Left hindlimb (tissue), 1 donor: ENCODE measurements at regions not wholly inside any gene's neighbourhood (a gene's known extent, or its start where the extent isn't known, plus 50 kb on each side); places are given as distances from the start of the nearest gene placed in this dataset.

Experiments used
- DNase-seq: peaks from one replicate; pipeline ENCODE4 v3.0.0-alpha.2; 2018

- no peak for DNase-seq
Observed at GRCh38 chr11:105553025-105553424, 56.8 kb upstream of the GRIA4 start.

- DNase-seq, result no peak
Observed at GRCh38 chr11:105548359-105548758, 61.5 kb upstream of the GRIA4 start.

GRCh38 chr11:105538588-105538987, 71.3 kb upstream of the GRIA4 start:
- DNase-seq, result no peak

- no peak for DNase-seq
Observed at GRCh38 chr11:105537531-105537930, 72.3 kb upstream of the GRIA4 start.

- no peak for DNase-seq
Observed at GRCh38 chr11:105524286-105524685, 85.6 kb upstream of the GRIA4 start.

GRCh38 chr11:105520706-105521345, 89.0 kb upstream of the GRIA4 start:
- DNase-seq, result no peak

- no peak for DNase-seq
Observed at GRCh38 chr11:105507496-105508254, 102.2 kb upstream of the GRIA4 start.

GRCh38 chr11:105492010-105492409, 117.9 kb upstream of the GRIA4 start:
- no peak for DNase-seq

GRCh38 chr11:105491394-105491793, 118.5 kb upstream of the GRIA4 start:
- no peak for DNase-seq

GRCh38 chr11:105490333-105490732, 119.5 kb upstream of the GRIA4 start:
- no peak for DNase-seq

GRCh38 chr11:105489446-105489845, 120.4 kb upstream of the GRIA4 start:
- DNase-seq, result peak; percentile 56

GRCh38 chr11:105486929-105487328, 122.9 kb upstream of the GRIA4 start:
- DNase-seq, result no peak

- no peak for DNase-seq
Observed at GRCh38 chr11:105469931-105470330, 139.9 kb upstream of the GRIA4 start.

- no peak for DNase-seq
Observed at GRCh38 chr11:105468154-105468553, 141.7 kb upstream of the GRIA4 start.

- DNase-seq, result no peak
Observed at GRCh38 chr11:105466582-105467228, 143.2 kb upstream of the GRIA4 start.

- DNase-seq, result no peak
Observed at GRCh38 chr11:105458071-105458470, 151.8 kb upstream of the GRIA4 start.

- no peak for DNase-seq
Observed at GRCh38 chr11:105456950-105457349, 152.9 kb upstream of the GRIA4 start.

GRCh38 chr11:105449100-105449734, 160.7 kb upstream of the GRIA4 start:
- no peak for DNase-seq

- no peak for DNase-seq
Observed at GRCh38 chr11:105448703-105449079, 161.2 kb upstream of the GRIA4 start.

GRCh38 chr11:105447936-105448702, 161.8 kb upstream of the GRIA4 start:
- no peak for DNase-seq

GRCh38 chr11:105443623-105444022, 166.2 kb upstream of the GRIA4 start:
- no peak for DNase-seq

- no peak for DNase-seq
Observed at GRCh38 chr11:105432241-105432995, 177.5 kb upstream of the GRIA4 start.
